ENCODE measurements at regions not wholly inside any gene's neighbourhood (a gene's known extent, or its start where the extent isn't known, plus 50 kb on each side); places are given as distances from the start of the nearest gene placed in this dataset.
"Not testable (repeated sequence)": the region's sequence is repeated elsewhere in the genome, so short reads cannot be mapped to it uniquely, and the experiment has no call there.

DNA sequence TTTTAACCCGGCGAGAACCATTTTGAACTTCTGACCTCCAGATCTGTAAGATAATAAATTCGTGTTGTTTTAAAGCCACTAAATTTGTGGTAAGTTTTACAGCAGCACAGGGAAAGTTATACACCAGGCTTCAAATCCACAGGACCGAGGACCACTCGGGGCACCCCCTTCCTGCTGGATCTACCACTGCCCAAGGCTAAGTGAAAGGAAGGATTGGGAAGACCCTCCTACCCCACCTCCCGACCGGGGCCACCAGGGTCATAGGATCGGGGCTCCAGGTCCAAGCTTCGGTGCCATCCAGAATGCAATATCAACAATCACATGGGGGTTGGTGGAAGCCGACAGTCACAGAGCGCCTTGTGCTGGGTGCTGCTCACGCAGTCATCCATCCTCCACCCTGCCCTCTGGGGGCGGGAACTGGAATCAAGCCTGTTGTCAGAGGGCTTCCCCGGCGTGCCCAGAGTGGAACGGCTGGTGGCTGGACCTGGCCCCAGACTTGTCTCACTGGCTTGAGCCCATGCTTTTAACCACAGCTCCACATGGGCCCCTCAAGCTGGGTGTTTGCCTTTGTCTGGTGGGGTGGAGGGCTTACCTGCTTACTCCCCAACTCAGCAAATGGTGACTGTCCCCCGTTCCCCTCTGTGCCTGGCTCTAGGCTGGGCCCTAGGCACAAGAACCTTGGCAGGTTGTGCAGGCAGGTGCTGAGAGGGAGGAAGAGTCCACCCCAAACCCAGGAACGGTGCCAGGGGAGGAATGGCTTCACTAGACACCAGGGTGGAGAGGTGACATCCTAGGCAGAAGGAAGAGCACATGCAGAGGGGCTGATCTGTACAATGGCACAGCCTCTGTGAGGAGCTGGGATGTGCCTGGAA, 180.3 kb upstream of the RTL1 start:
- DNase-seq: no peak

DNA sequence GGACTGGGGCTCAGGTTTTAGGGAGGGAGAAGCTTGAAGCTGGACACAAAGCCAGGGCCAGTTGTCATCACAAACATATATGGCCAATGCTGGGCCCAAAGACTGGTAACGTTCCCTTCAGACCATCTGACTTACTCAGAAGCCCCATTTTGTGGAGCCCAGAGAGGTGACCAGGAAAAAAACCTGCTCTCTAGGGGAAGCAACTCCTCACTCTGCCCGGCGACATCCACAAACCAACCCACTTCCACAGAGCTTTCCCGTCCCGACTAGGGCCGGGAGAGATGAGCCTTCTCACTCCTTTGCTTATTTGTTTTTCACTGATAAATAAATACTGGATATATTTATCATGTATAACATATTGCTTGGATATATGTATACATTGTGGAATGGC, 180.9 kb upstream of the RTL1 start:
- DNase-seq: no peak

DNA sequence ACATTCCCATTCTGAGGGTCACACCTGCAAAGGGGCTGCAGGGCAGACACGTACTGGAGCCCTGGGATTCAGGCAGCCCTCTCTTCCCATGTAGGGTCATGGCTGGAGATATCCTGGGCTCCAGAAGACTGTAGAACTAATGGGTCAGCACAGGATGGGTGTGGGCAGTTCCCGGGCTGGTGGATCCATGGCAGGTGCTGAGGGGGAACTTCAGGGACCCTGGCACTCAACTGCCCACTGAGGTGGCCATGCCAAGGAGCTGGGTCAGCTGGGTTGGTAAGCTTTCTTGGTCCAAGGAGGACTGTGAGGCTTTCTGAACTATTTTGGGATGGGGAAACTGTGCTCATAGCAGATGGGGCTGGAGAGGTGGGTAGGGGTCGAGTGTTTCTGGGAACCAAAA, 183.4 kb upstream of the RTL1 start:
- DNase-seq: no peak

- DNase-seq: no peak
Observed at GRCh38 chr14:101087614-101088394, 184.3 kb upstream of the RTL1 start.

DNA sequence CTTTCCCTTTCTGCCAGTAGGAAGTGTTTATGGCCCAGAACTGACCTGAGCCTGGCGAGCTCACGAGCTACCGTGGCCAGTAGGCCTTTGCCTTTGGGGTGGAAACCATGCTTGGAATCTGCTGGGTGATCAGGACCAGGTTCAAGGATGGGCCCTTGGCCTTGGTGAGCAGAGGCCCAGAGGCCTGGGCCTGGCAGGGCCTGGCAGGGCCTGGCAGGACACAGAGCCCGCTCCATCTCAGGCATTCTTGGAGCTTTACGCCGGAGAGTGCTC, 184.8 kb upstream of the RTL1 start:
- no peak for DNase-seq

DNA sequence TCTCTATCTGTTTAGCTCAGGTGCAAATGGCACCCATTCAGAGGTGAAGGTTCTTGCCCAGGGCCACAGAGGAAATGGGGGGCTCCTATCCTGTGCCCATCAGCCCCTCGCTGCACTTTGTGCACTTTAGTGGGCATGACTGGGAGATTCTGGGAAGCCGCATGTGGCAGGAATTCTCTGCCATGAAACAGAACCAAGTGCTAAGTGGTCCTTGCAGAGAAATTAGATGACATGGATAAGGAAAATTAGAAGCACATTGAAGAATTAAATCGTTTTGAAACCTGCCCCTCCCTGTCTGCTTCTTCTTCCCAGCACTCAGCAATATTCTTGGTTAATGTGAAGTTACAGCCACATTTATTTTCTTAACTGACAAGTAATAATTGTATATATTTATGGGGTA, 185.2 kb upstream of the RTL1 start:
- no peak for DNase-seq

GRCh38 chr14:101090478-101090877, 187.0 kb upstream of the RTL1 start:
- not testable (repeated sequence) for DNase-seq

DNA sequence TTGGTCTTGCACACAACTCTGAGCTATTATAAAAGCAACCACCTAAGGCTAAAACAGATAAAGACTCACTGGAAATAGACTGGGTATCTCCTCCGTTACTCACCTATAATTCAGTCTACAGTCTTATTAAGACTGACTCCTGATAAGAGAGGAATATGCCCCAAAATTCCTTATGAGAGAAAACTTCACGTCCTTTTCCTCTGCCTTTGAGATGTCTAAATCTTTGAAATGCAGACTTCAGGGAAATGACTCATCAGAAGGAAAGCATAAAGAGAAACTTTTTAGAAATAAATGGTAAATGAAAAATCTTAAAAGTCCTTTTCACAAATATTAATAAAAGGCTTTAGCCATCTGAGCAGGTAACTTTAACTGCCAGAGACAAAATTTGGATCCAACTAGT, 187.5 kb upstream of the RTL1 start:
- no peak for DNase-seq

- DNase-seq: not testable (repeated sequence)
Observed at GRCh38 chr14:101094916-101095315, 191.4 kb upstream of the RTL1 start.

- no peak for DNase-seq
Observed at GRCh38 chr14:101096551-101096950, 193.0 kb upstream of the RTL1 start.

DNA sequence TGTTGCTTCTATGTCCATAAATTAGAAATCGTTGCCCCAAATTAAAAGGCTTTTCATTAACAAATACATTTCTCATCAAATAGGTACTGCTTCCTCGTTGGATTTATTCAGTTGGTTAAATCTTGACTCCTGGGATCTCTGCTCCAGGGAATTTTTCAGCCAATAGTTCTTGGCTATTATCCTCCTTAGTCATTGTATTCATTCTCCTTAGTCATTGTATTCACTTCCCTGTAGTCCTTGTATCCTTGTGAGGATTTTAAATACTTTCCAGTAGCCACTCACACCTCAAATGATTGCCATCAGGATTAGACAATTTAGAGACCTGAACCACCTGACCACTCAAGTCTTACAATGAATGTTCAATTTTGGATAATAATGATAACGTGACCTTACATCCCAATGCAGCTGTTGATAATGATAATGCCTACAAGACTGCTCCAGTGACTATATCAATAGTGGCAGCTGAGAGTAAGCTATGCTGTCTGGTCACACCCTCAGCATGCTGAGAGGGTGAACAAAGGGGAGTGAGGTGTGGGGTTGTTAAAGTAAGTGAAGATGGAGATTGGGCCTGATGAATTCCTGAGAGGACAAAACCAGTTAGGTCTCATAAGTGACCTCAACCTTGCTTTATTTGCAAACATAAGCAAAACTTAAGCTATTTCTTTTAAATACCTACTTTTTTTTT, 193.7 kb upstream of the RTL1 start:
- no peak for DNase-seq

GRCh38 chr14:101098177-101098576, 194.7 kb upstream of the RTL1 start:
- DNase-seq: no peak

DNA sequence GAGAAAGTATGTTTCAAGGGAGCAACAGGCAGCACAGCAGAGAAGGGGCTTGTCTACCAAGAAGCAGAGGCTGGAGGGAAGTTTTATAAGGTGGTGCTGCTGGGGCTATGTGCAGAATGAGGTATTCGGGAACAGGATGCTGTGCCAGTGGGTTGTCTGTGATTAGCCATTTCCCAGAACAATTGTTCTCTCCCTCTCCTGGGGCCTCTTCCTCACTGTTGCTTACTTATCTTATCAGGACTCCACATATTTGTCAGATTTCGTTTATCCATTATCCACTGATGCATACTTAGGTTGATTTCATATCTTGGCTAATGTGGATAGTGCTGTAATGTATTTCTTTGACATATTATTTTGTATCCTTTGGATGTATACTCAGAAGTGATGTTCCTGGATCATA, 195.1 kb upstream of the RTL1 start:
- DNase-seq: no peak

DNA sequence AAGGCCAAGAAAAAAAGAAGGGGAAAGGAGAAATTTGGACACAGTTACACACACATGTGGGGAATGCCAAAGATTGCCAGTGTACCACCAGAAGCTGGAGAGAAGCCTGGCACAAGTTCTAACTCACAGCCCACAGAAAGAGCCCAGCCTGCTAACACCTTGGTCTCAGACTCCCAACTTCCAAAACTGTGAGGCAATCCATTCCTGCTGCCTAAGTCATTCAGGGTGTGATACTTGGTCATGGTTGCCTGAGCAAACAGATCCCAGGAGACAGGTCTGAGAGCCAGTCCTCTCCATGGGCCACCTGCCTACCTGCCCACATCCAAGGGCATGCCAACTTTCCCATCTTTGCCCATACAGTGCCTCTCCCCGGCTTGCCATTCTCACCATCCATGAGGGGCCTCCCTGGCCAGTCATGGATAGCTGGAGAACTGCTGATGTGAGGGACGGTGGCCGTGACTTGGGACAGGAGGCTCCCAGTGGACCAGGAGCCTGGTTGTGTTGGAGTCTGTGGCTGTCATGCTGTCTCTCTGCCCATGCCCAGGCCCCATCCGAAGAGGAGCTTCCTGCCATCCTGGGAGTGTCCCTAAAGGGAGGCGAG, 198.0 kb upstream of the RTL1 start:
- no peak for DNase-seq

DNA sequence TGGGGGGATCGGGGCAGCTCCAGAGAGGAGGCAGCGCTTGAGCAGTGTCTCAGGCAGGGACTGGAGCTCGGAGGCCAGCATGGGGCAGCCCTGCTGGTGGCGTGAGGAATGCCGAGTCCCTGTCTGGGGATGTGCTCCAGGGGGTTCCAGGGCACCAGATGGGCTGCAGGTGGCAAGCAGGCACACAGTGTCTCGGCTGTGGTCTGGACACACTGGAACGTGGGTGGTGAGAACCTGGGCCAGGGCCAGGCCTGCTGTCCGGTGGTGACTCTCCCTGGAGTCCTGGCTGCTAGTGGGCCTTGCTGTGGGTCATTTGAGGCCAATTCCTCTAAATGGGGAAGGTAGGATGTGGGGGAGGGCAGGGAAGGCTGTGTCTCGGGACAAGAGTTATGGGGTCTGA, 199.4 kb upstream of the RTL1 start:
- no peak for DNase-seq

- no peak for DNase-seq
Observed at GRCh38 chr14:101103321-101103901, 199.9 kb upstream of the RTL1 start.

- DNase-seq: no peak
Observed at GRCh38 chr14:101104485-101104884, 201.0 kb upstream of the RTL1 start.

DNA sequence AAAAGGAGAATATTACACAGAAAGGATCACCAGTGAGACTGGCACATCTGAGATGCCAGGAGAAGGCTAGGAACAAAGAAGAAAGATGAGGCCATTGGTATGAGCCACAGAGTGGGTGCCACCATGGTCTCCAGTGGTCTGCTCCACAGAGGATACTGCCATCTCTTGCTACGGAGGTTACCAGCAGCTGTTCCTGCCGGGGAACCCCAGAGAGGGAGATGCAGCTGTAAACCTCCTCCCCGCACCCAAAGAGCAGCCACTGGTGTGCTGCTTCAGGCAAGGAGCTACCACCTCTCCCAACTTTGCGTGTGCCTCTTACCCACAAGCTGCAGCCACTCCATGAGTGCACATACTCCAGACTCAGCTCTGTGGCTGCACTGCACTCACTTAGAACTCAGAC, 201.5 kb upstream of the RTL1 start:
- DNase-seq: no peak

DNA sequence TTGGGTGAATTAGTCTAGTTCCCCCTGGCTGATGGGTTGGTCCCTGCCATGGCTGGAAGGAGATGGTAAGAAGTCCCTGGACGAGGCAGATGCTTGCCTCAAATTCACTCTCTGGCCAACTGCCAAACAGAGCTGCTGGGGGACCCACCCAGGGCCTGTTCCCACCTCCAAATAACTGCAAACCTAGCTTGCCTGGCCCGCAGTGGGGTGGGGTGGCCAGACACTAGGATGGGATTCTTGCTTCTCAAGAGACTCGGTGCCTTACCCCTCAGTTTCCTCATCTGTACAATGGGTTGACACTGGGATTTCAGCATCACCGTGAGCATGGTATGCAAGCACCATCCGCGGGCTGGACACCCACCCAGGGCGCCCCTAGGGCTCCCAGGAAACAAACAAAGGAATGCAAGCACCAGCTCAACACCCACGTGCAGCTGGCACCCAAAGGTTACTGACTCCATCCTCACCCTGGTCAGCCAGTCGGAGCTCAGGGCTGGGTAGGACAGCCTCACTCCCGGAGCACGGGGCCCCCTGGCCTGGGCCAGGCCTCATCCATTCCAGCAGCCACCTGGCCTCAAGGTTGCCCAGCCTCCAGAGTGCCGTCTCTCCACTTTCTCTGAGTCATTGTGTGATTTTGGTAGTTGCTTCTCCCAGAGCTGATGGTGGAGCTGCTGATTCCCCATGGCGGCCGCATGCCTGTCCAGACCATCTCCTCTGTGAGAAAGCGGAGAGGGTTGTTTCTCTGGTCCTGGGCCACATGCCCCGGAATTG, 205.2 kb upstream of the RTL1 start:
- no peak for DNase-seq

GRCh38 chr14:101109347-101109638, 205.8 kb upstream of the RTL1 start:
- no peak for DNase-seq

DNA sequence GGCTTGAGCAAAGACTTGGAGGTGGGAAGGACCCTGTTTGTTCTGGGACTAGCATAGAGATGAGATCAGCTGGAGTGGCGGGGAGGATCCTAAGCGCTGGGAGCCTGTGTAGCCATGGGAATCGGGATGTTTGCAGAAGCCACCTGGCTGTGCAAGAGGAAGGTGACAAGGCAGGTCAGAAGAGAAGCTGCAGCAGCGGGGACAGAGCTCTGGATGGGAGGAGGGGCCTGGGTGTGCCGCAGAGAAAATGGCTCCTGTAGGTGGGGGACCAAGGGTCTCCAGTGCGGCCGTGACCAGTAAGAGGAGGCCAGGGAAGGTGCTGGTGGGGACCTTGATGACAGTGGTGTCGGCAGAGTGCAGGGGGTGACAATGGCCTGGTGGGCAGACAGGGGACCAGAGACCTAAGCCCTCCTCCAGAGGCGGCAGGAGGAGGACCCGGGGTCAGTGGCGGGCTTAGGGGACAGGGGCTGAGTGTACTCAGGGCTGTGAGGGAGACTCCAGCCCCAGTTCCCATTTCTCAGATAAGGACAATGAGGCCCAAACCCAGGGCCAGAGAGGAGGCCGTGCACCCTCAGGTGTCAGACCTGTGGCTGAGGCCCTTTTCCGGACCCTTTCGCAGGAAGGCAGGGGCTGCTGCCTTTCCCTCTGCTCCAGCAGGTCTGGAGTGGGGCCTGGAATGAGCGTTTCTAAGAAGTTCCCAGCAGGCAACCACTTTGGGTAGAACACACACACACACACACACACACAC, 206.6 kb upstream of the RTL1 start:
- DNase-seq: no peak
